ENCODE measurements at regions not wholly inside any gene's neighbourhood (a gene's known extent, or its start where the extent isn't known, plus 50 kb on each side); places are given as distances from the start of the nearest gene placed in this dataset.

DNA sequence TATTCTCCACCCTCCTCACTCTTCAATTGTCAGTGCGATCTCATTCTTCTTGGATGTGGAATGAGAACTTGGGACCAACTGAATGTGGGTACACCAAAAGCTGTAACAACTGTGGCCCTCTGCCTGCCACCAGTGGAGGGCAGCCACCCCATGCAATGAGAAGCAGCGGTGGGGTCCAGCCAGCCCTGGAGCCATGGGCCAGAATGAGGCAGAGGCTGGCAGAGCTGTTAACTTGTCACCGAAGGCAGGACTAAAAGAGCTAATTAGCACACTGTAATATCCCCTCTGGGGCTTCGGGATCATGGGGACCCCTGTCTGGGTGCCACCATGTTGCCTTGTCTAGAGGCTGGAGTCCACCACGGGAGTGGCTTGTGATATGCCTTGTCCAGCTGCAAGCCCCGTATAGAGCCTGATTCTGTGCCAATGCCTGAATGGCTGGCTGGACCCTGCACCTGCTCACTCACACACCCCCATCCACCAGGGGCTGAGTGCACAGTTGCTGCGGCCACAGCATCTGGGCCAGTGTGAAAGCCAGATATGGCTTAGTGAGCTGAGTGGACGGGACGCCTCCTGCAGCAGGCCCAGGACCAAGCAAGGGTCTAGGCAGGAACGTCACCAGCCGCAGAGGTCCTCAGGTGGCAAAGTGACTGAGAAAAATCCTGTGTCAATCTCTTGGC, 680.5 kb downstream of the DSC3 start:
- Mint-ChIP-seq H3K9me3 (no peaks in the 10 kb centered on the region), H3K27ac (no peak overlapping the region), H3K4me3 (no peak overlapping the region), H3K4me1 (ENCODE audit: low read depth) (no peaks in the 10 kb centered on the region), H3K36me3 (ENCODE audit: low read depth) (no peaks in the 10 kb centered on the region), H3K27me3 (ENCODE audit: insufficient read depth) (no peaks in the 10 kb centered on the region)
- intact Hi-C loops (cut with micrococcal nuclease): no loop called here
- DNase-seq (ENCODE audit: low spot score): no peak

DNA sequence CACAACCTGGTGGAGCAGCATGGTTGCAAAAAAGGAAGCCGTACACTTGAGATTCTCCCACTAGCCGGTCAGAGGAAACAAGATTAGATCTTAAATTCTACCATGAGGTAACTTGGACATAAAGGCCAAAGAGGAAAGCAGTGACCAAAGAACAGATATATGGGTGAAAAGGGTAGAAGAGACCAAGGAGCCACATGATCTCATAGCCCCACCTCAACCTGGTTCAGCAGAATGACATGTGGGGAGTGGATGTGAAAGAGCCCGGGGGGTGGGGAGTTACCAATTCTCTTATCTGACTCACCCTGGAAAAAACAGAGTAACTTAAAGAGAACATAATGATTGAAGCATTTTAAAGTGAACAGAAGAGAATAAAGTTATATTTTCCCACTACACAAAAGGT, 683.0 kb downstream of the DSC3 start:
- intact Hi-C loops (cut with micrococcal nuclease): no loop called here
- no peaks in the 10 kb centered on the region for H3K9me3 Mint-ChIP-seq

DNA sequence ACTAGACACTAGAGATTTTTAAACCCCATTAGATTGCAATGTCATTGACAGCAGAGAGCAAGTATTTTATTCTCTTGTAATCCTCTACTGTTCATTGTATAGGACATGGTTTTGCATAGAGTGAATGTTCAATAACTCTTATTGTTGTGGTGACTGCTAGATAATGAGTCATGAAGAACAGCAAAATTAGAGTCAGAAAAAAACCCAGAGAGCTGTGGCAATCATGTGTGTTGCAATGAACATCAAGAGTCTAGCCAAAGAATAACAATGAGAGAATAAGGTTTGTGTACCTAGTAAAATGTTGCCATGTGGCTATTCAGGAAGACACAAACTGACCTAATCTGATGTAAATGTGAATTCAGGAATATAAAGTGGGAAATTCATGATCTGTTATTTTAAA, 684.0 kb downstream of the DSC3 start:
- no peaks in the 10 kb centered on the region for H3K4me1 Mint-ChIP-seq (ENCODE audit: low read depth)
- DNase-seq (ENCODE audit: low spot score): no peak
- H3K27ac Mint-ChIP-seq: no peak overlapping the region
- intact Hi-C loops (cut with micrococcal nuclease): no loop called here
- no peaks in the 10 kb centered on the region for H3K27me3 Mint-ChIP-seq (ENCODE audit: insufficient read depth)
- H3K4me3 Mint-ChIP-seq: no peak overlapping the region
- no peaks in the 10 kb centered on the region for H3K36me3 Mint-ChIP-seq (ENCODE audit: low read depth)
- H3K9me3 Mint-ChIP-seq: no peaks in the 10 kb centered on the region

More for the DNA sequence above, 683.0 kb downstream of the DSC3 start:
- H3K4me1 Mint-ChIP-seq (ENCODE audit: low read depth): no peaks in the 10 kb centered on the region
- H3K27me3 Mint-ChIP-seq (ENCODE audit: insufficient read depth): no peaks in the 10 kb centered on the region
- DNase-seq (ENCODE audit: low spot score): no peak
- no peak overlapping the region for H3K4me3 Mint-ChIP-seq
- H3K27ac Mint-ChIP-seq: no peak overlapping the region
- no peaks in the 10 kb centered on the region for H3K36me3 Mint-ChIP-seq (ENCODE audit: low read depth)

DNA sequence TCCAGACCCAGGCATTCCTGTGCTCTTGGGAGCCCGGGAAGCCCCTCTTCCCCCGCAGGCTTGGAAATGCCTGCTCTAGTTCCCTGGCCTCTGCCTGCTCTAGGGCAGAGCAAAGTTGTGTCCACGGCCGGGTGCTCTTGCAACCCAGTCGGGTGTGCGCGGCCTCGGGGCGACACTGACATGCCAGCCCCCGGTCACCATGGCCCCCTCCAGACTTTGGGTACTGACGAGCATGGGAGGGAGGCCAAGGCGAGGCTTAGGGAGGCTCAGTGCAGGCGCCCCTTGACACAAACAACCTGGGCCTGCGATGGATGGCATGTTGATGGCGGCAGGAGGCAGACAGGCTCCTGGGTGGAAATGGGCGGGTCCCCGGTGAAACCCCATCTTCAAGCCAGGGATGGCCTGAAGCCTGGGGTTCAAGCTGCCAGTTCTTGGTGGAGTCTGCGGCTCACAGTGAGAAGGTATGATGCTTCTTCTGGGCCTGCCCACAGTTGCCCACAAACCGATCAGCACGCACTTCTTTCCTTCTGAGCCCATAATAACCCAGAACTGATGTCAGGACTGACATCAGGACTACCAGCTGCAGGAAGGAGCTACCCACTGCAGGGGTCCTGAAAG, 689.9 kb downstream of the DSC3 start:
- Mint-ChIP-seq H3K27me3 (ENCODE audit: insufficient read depth) (no peaks in the 10 kb centered on the region), H3K9me3 (peaks cover 9% of the 10 kb centered on the region), H3K4me1 (ENCODE audit: low read depth) (no peaks in the 10 kb centered on the region), H3K27ac (no peak overlapping the region), H3K4me3 (no peak overlapping the region), H3K36me3 (ENCODE audit: low read depth) (no peaks in the 10 kb centered on the region)
- no peak for DNase-seq (ENCODE audit: low spot score)
- intact Hi-C loops (cut with micrococcal nuclease): no loop called here

DNA sequence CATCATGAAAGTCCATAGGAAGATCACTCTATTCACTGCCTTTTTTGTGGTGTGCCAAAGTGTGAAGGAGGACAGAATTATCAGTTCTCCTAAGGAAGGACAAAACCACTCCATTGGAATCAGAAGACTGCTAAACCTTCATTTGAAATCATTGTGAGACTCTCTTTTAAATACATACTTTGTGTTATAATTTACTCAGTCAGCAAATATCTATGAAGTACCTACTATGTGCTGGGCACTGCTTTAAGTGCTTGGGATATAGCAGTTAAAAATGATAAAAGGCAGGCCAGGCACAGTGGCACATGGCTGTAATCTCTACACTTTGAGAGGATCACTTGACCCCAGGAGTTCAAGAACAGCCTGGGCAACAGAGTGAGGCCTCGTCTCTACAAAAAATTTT, 692.3 kb downstream of the DSC3 start:
- H3K4me1 Mint-ChIP-seq (ENCODE audit: low read depth): no peaks in the 10 kb centered on the region
- peaks cover 13% of the 10 kb centered on the region for H3K9me3 Mint-ChIP-seq
- H3K27ac Mint-ChIP-seq: no peak overlapping the region
- intact Hi-C loops (cut with micrococcal nuclease): no loop called here
- H3K27me3 Mint-ChIP-seq (ENCODE audit: insufficient read depth): no peaks in the 10 kb centered on the region
- H3K36me3 Mint-ChIP-seq (ENCODE audit: low read depth): no peaks in the 10 kb centered on the region
- DNase-seq (ENCODE audit: low spot score): no peak
- no peak overlapping the region for H3K4me3 Mint-ChIP-seq

DNA sequence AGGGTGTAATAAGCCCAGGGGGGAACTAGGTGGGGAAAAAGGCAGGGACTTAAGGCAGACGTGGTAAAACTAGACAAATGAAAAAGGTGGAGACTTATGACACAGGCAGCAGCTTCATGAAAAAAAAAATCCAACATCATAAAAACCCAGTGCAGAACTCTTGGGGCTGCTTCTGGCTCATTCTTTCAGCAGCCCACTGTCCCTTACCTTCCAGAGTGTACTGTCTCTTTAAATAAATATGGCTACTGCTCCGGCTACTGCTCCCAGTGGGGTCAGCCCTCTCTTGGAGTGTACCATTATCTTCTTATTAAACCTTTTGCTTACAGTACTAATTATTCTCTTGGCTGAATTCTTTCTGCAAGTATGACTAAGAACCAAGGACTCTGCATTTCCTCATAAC, 699.5 kb downstream of the DSC3 start:
- Mint-ChIP-seq H3K27ac (no peak overlapping the region), H3K4me3 (no peak overlapping the region), H3K36me3 (ENCODE audit: low read depth) (no peaks in the 10 kb centered on the region), H3K27me3 (ENCODE audit: insufficient read depth) (no peaks in the 10 kb centered on the region), H3K4me1 (ENCODE audit: low read depth) (no peaks in the 10 kb centered on the region), H3K9me3 (peaks cover 12% of the 10 kb centered on the region)
- DNase-seq (ENCODE audit: low spot score): no peak
- intact Hi-C loops (cut with micrococcal nuclease): no loop called here

DNA sequence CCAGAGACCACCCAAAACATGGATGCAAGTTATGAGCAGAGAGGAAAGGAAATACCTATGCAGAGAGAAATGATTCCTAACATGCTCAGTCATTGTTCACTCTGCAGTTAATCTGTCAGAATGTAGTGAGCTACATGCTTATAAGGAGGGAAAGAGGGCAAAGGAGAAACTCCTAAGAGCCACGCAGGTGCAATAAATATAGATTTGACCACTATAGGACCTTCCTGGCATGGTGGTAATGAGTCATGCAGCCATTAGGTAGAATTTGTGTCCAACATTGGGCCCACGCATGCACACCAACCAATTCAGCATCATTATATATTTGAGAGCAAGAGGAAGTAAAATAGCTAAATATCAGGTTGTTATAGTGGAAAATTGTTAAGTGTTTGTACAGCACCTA, 699.9 kb downstream of the DSC3 start:
- no peaks in the 10 kb centered on the region for H3K4me1 Mint-ChIP-seq (ENCODE audit: low read depth)
- intact Hi-C loops (cut with micrococcal nuclease): no loop called here
- no peaks in the 10 kb centered on the region for H3K36me3 Mint-ChIP-seq (ENCODE audit: low read depth)
- H3K4me3 Mint-ChIP-seq: no peak overlapping the region
- DNase-seq (ENCODE audit: low spot score): no peak
- H3K9me3 Mint-ChIP-seq: peaks cover 11% of the 10 kb centered on the region
- H3K27me3 Mint-ChIP-seq (ENCODE audit: insufficient read depth): no peaks in the 10 kb centered on the region
- H3K27ac Mint-ChIP-seq: no peak overlapping the region

DNA sequence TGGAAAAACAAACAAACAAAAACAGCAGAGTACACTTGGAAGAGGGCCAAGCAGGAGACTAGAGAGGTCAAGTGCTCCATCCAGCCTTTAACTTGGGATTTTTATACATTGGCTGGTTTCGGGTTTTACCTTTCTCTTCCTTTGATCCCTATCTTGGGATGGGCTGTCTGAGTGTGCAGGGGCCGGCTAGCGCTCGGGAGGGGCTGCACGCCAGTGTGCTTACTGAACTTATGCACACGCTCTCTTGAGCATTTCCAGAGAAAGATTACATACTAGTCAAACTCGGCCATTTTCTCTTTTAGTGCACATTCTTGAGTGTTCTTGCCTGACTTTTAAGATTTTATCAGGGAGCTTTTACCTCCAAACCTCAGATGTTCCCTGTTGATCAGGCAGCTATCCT, 707.8 kb downstream of the DSC3 start:
- H3K4me1 Mint-ChIP-seq (ENCODE audit: low read depth): no peaks in the 10 kb centered on the region
- H3K9me3 Mint-ChIP-seq: peaks cover 3% of the 10 kb centered on the region
- no peak overlapping the region for H3K4me3 Mint-ChIP-seq
- no peak overlapping the region for H3K27ac Mint-ChIP-seq
- H3K36me3 Mint-ChIP-seq (ENCODE audit: low read depth): no peaks in the 10 kb centered on the region
- intact Hi-C loops (cut with micrococcal nuclease): no loop called here
- DNase-seq (ENCODE audit: low spot score): no peak
- H3K27me3 Mint-ChIP-seq (ENCODE audit: insufficient read depth): no peaks in the 10 kb centered on the region

DNA sequence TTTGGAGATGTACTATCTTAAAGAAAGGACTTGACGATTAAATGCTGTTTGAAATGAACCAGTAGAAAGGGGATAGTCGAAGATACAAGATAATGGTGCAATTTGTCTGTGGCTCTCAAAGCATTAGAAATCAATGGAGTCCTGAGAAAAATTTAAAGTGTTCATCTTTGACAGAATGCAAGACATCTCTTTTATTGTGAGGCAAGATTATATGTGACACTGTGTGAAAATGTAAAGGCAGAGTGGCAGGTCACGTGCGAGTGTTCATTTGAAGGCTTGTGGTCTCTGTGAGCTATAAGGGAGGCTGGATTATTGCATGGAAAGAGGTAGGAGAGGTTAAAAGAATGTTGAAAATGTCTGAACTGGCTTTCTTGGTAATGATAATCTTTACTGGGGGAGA, 709.2 kb downstream of the DSC3 start:
- H3K9me3 Mint-ChIP-seq: peaks cover 5% of the 10 kb centered on the region
- H3K36me3 Mint-ChIP-seq (ENCODE audit: low read depth): no peaks in the 10 kb centered on the region
- DNase-seq (ENCODE audit: low spot score): no peak
- no peaks in the 10 kb centered on the region for H3K4me1 Mint-ChIP-seq (ENCODE audit: low read depth)
- no peak overlapping the region for H3K27ac Mint-ChIP-seq
- H3K4me3 Mint-ChIP-seq: no peak overlapping the region
- intact Hi-C loops (cut with micrococcal nuclease): no loop called here
- no peaks in the 10 kb centered on the region for H3K27me3 Mint-ChIP-seq (ENCODE audit: insufficient read depth)

DNA sequence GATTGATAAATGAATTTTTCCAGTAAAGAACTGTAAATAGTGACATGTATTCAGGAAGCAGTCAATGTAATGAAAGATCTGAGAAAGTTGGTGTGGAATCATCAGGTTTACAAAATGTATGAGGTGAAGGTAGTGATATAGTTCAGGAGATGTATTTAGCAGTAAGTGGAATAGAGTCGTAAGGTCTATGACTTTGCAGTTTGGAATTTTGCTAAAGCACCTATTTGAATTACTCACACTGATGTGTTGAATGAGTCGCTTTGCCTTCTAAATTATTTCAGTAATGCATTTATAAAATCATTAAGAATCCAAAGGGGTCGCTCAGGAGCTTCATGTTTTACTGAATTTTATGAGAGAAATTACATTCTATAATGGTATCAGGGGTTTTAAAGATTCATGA, 713.7 kb downstream of the DSC3 start:
- H3K36me3 Mint-ChIP-seq (ENCODE audit: low read depth): no peaks in the 10 kb centered on the region
- no peaks in the 10 kb centered on the region for H3K27me3 Mint-ChIP-seq (ENCODE audit: insufficient read depth)
- H3K4me3 Mint-ChIP-seq: no peak overlapping the region
- H3K27ac Mint-ChIP-seq: no peak overlapping the region
- no peaks in the 10 kb centered on the region for H3K4me1 Mint-ChIP-seq (ENCODE audit: low read depth)
- H3K9me3 Mint-ChIP-seq: peaks cover 3% of the 10 kb centered on the region
- DNase-seq (ENCODE audit: low spot score): no peak
- intact Hi-C loops (cut with micrococcal nuclease): no loop called here

DNA sequence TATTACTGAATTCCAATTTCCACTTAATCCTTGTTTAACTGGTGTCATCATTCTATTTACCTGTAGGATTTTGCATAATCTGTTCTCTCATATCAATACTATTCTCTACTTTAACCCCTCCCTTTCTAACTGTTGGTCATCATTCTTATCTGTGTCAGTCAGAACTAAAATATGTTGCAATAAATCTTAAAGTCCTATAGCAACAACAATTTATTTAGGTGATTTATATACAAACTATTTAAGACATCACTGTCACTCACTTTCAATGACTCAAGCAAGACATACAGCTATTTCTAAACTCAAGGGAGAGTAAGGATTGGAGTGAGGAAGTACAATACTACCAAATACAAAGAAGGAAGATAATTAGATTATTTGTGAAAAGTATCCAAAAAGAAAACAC, 740.4 kb downstream of the DSC3 start:
- no peaks in the 10 kb centered on the region for H3K27me3 Mint-ChIP-seq (ENCODE audit: insufficient read depth)
- H3K9me3 Mint-ChIP-seq: peaks cover 6% of the 10 kb centered on the region
- H3K4me3 Mint-ChIP-seq: no peak overlapping the region
- no peak for DNase-seq (ENCODE audit: low spot score)
- H3K27ac Mint-ChIP-seq: no peak overlapping the region
- intact Hi-C loops (cut with micrococcal nuclease): no loop called here
- no peaks in the 10 kb centered on the region for H3K36me3 Mint-ChIP-seq (ENCODE audit: low read depth)
- H3K4me1 Mint-ChIP-seq (ENCODE audit: low read depth): no peaks in the 10 kb centered on the region

DNA sequence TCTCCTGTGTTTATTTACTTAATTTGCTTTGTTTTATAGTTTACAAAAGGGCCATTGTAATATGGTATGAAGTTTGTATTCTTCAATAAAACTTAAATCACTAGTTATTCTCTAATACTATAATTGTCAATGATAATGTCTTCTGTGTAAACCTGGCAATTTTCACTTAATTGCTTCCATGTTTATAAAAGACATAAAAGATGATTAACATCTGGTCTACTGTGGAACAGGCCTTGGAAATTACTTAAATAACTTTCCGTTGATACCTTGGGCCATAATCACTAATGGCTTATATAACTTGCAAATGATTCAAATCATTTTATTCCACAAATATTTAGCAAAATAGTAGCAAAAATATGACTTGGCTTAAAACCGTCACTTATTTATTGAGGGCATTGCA, 743.8 kb downstream of the DSC3 start:
- Mint-ChIP-seq H3K27ac (no peak overlapping the region), H3K27me3 (ENCODE audit: insufficient read depth) (no peaks in the 10 kb centered on the region), H3K36me3 (ENCODE audit: low read depth) (no peaks in the 10 kb centered on the region), H3K4me3 (no peak overlapping the region), H3K9me3 (peaks cover 15% of the 10 kb centered on the region), H3K4me1 (ENCODE audit: low read depth) (no peaks in the 10 kb centered on the region)
- intact Hi-C loops (cut with micrococcal nuclease): no loop called here
- DNase-seq (ENCODE audit: low spot score): no peak

DNA sequence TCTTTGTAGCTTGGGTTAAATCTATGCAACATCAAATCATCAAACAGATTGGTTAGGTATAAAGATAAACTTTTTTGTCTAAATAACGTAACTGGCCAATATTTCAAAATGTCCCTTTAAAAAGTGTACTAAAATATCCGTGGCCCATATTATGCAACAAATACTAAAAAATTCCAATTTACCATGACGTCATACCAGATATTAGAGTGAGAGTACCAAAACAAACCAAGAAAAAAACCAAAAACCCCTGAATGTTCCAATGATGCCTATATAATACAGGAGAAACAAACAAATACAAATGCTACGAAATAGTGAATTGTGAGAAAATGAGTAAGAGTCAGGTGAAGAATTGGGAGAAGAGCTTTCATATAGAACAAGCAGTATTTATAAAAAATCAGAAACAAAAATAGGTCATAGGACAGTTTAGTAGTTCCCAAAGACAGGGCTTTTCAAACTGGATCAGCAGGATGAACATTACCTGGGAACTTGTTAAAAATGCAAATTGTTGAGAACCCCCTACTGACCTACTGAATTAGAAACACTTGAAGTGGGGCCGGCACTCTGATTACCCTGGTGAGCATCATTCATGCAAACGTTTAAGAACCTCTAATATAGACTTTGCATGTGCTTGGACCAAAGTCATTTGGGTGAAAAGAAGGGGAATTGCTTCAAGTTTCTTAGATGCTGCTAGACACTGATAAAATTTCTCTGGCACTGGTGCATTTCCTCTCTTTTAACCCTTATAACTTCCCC, 753.7 kb downstream of the DSC3 start:
- intact Hi-C loops (cut with micrococcal nuclease): no loop called here
- peaks cover 10% of the 10 kb centered on the region for H3K9me3 Mint-ChIP-seq
- no peaks in the 10 kb centered on the region for H3K36me3 Mint-ChIP-seq (ENCODE audit: low read depth)
- no peak overlapping the region for H3K4me3 Mint-ChIP-seq
- no peak overlapping the region for H3K27ac Mint-ChIP-seq
- no peaks in the 10 kb centered on the region for H3K27me3 Mint-ChIP-seq (ENCODE audit: insufficient read depth)
- DNase-seq (ENCODE audit: low spot score): no peak
- no peaks in the 10 kb centered on the region for H3K4me1 Mint-ChIP-seq (ENCODE audit: low read depth)
